ENCODE measurements at regions not wholly inside any gene's neighbourhood (a gene's known extent, or its start where the extent isn't known, plus 50 kb on each side); places are given as distances from the start of the nearest gene placed in this dataset.
"Not testable (repeated sequence)": the region's sequence is repeated elsewhere in the genome, so short reads cannot be mapped to it uniquely, and the experiment has no call there.

DNA sequence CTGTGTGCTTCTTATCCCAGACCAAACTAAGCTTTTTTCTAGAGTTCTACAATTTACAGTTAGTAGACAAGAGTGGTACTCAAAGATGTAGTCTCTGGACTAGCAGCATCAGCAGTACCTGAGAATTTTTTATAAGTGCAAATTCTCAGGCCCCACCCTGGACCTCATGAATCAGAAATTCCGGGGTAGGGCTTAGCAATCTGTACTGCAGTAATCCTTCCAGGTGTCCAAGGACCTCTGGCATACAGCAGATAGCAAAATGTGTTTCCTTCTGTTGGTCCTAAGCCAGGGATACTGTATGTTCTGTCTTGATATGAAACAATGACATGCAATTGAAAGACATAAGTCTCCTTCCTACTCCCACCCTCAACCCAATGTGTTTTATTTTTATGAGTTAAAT is 194.3 kb downstream of the MSX2 start:
- H3K27me3 ChIP-seq (ENCODE audit: insufficient read depth), result no peaks in the 10 kb centered on the region
- no peak overlapping the region for H2AFZ ChIP-seq (ENCODE audit: low read depth)
- H3F3A ChIP-seq (replicated peaks; ENCODE audit: insufficient read depth), result no peaks in the 10 kb centered on the region
- H4K20me1 ChIP-seq (ENCODE audit: insufficient read depth), result no peaks in the 10 kb centered on the region
- no peak overlapping the region for H3K9ac ChIP-seq
- no peaks in the 10 kb centered on the region for H3K9me2 ChIP-seq
- no peaks in the 10 kb centered on the region for H3K36me3 ChIP-seq (replicated peaks in 1 of 2; ENCODE audit: control insufficient read depth in 1 of 2, insufficient read depth in 2 of 2, low read length in 1 of 2)
- no peak for DNase-seq
- H3K4me2 ChIP-seq, result no peak overlapping the region
- H3K4me3 ChIP-seq (ENCODE audit: low read depth in 2 of 2, low read length in 1 of 2), result no peak overlapping the region
- no peaks in the 10 kb centered on the region for H3K79me2 ChIP-seq (ENCODE audit: insufficient read depth)
- H3K4me1 ChIP-seq (ENCODE audit: control insufficient read depth in 1 of 2, insufficient read depth in 2 of 2, low read depth in 1 of 2, low read length in 1 of 2), result no peaks in the 10 kb centered on the region
- ChIA-PET CTCF (interaction anchor here (0.9 to 4.6 kb wide), 2 partner anchors 8 to 18 kb away, joined by 3 to 24 read pairs; no protein-coding TSS in a partner anchor), POLR2A (no interaction called here)
- H3K9me3 ChIP-seq, result no peaks in the 10 kb centered on the region
- 8% methylated on average over 1 of the region's 1 CpG for WGBS (ENCODE audit: low lambda C conversion rate)
- TF ChIP-seq ELF1 (IDR thresholded peaks at IDR 0.05), result no peak
- no peak for TF ChIP-seq CHD2 (IDR thresholded peaks at IDR 0.05; ENCODE audit: low read length, partially characterized antibody)
- no peak overlapping the region for H3K27ac ChIP-seq (ENCODE audit: low read depth in 2 of 2, low read length in 1 of 2)

DNA sequence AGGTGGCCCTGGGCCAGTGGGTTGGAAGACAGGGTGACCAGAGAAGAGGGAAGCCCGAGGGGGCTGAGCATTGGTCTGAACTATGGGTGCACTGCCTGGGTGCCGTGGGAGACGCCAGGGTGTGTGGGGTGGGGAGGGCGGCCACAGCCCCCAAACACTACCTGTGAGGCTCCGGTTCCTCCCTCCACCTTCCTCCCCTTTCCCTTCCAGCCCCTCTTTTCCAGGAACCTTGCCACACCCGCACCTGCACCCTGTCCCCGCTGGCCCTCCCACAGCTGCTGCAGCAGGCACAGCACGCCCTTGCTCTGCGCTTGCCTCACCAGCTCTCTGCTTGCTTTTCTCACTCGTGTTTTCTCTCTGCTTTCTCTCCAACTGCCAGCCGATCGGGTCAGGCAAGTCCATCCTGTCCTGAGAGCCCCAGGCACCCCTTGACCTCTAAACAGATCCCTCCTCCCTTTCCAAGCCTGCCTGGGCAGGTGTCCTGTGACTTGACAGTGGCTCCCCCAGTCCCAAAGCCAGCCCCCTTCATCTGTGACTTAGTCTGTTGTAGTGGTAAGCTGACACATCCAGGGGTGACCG is 193.7 kb downstream of the MSX2 start:
- Histone ChIP-seq H3K9me3 (no peaks in the 10 kb centered on the region), H3K4me2 (no peak overlapping the region), H3K27ac (ENCODE audit: low read depth in 2 of 2, low read length in 1 of 2) (no peak overlapping the region), H3K27me3 (ENCODE audit: insufficient read depth) (no peaks in the 10 kb centered on the region), H2AFZ (ENCODE audit: low read depth) (no peak overlapping the region), H3K9me2 (no peaks in the 10 kb centered on the region), H3K4me3 (ENCODE audit: low read depth in 2 of 2, low read length in 1 of 2) (no peak overlapping the region), H3K36me3 (replicated peaks in 1 of 2; ENCODE audit: control insufficient read depth in 1 of 2, insufficient read depth in 2 of 2, low read length in 1 of 2) (no peaks in the 10 kb centered on the region), H3K79me2 (ENCODE audit: insufficient read depth) (no peaks in the 10 kb centered on the region), H3F3A (replicated peaks; ENCODE audit: insufficient read depth) (no peaks in the 10 kb centered on the region), H3K4me1 (ENCODE audit: control insufficient read depth in 1 of 2, insufficient read depth in 2 of 2, low read depth in 1 of 2, low read length in 1 of 2) (no peaks in the 10 kb centered on the region), H4K20me1 (ENCODE audit: insufficient read depth) (no peaks in the 10 kb centered on the region), H3K9ac (no peak overlapping the region)
- CTCF ChIA-PET, result interaction anchor here (0.9 to 4.6 kb wide), 2 partner anchors 8 to 18 kb away, joined by 3 to 24 read pairs; no protein-coding TSS in a partner anchor
- TF ChIP-seq SMC3 (IDR thresholded peaks at IDR 0.05; ENCODE audit: low read depth, low read length) (no peak), EZH2phosphoT487 (IDR thresholded peaks at IDR 0.05; ENCODE audit: borderline replicate concordance, low read depth) (no peak), TCF12 (IDR thresholded peaks at IDR 0.05) (no peak), RXRA (IDR thresholded peaks at IDR 0.05; ENCODE audit: borderline replicate concordance, low read depth) (no peak), YY1 (IDR thresholded peaks at IDR 0.05; ENCODE audit: low read depth) (no peak), GATA2 (CRISPR knock-in tag; IDR thresholded peaks at IDR 0.05) (no peak), FOXJ3 (CRISPR knock-in tag; IDR thresholded peaks at IDR 0.05) (no peak), SIN3A (IDR thresholded peaks at IDR 0.05; ENCODE audit: borderline replicate concordance, low read depth, low read length) (no peak), FOXM1 (IDR thresholded peaks at IDR 0.05; ENCODE audit: low read depth) (no peak), NRF1 (IDR thresholded peaks at IDR 0.05; ENCODE audit: low read depth, low read length) (no peak), JUND (IDR thresholded peaks at IDR 0.05) (no peak), ELF1 (IDR thresholded peaks at IDR 0.05) (no peak), MEF2A (IDR thresholded peaks at IDR 0.05; ENCODE audit: borderline replicate concordance, low read depth) (no peak)
- TF ChIP-seq, protein P1, sequence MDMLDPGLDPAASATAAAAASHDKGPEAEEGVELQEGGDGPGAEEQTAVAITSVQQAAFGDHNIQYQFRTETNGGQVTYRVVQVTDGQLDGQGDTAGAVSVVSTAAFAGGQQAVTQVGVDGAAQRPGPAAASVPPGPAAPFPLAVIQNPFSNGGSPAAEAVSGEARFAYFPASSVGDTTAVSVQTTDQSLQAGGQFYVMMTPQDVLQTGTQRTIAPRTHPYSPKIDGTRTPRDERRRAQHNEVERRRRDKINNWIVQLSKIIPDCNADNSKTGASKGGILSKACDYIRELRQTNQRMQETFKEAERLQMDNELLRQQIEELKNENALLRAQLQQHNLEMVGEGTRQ (IDR thresholded peaks at IDR 0.05; ENCODE audit: borderline replicate concordance, low read depth, low read length), result no peak
- TF ChIP-seq, protein P2, sequence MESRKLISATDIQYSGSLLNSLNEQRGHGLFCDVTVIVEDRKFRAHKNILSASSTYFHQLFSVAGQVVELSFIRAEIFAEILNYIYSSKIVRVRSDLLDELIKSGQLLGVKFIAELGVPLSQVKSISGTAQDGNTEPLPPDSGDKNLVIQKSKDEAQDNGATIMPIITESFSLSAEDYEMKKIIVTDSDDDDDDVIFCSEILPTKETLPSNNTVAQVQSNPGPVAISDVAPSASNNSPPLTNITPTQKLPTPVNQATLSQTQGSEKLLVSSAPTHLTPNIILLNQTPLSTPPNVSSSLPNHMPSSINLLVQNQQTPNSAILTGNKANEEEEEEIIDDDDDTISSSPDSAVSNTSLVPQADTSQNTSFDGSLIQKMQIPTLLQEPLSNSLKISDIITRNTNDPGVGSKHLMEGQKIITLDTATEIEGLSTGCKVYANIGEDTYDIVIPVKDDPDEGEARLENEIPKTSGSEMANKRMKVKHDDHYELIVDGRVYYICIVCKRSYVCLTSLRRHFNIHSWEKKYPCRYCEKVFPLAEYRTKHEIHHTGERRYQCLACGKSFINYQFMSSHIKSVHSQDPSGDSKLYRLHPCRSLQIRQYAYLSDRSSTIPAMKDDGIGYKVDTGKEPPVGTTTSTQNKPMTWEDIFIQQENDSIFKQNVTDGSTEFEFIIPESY (IDR thresholded peaks at IDR 0.05; ENCODE audit: borderline replicate concordance, low read depth), result no peak
- TF ChIP-seq, protein P3, sequence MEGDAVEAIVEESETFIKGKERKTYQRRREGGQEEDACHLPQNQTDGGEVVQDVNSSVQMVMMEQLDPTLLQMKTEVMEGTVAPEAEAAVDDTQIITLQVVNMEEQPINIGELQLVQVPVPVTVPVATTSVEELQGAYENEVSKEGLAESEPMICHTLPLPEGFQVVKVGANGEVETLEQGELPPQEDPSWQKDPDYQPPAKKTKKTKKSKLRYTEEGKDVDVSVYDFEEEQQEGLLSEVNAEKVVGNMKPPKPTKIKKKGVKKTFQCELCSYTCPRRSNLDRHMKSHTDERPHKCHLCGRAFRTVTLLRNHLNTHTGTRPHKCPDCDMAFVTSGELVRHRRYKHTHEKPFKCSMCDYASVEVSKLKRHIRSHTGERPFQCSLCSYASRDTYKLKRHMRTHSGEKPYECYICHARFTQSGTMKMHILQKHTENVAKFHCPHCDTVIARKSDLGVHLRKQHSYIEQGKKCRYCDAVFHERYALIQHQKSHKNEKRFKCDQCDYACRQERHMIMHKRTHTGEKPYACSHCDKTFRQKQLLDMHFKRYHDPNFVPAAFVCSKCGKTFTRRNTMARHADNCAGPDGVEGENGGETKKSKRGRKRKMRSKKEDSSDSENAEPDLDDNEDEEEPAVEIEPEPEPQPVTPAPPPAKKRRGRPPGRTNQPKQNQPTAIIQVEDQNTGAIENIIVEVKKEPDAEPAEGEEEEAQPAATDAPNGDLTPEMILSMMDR (IDR thresholded peaks at IDR 0.05), result no peak
- TF ChIP-seq, protein P4, sequence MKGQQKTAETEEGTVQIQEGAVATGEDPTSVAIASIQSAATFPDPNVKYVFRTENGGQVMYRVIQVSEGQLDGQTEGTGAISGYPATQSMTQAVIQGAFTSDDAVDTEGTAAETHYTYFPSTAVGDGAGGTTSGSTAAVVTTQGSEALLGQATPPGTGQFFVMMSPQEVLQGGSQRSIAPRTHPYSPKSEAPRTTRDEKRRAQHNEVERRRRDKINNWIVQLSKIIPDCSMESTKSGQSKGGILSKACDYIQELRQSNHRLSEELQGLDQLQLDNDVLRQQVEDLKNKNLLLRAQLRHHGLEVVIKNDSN (IDR thresholded peaks at IDR 0.05; ENCODE audit: borderline replicate concordance, low read depth), result no peak
- POLR2A ChIA-PET, result no interaction called here
- 38% methylated on average over 13 of the region's 13 CpGs for WGBS (ENCODE audit: low lambda C conversion rate)
- DNase-seq, result no peak

DNA sequence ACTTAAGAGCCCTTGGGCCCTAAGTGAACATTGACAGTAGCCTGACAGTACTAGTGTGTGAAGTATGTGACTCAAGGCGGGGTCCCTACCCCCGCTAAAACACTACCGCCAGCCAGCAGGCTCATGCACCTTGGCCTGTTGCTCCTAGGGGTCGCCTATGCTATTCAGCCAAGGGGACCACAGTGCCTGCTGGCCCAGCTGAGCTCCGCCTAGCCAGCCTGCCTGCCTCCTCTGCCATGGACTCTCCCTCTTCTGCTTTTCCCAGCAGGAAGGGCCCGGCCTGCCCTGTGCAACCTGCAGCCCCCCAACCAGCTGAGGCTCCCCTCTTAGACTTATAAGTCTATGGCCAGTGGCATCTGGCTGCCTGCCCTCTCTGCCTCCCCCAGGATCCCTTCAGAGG is 193.1 kb downstream of the MSX2 start:
- H3K4me1 ChIP-seq (ENCODE audit: control insufficient read depth in 1 of 2, insufficient read depth in 2 of 2, low read depth in 1 of 2, low read length in 1 of 2); H3F3A ChIP-seq (replicated peaks; ENCODE audit: insufficient read depth); H4K20me1 ChIP-seq (ENCODE audit: insufficient read depth); H3K27me3 ChIP-seq (ENCODE audit: insufficient read depth); H3K9ac ChIP-seq; H3K36me3 ChIP-seq (replicated peaks in 1 of 2; ENCODE audit: control insufficient read depth in 1 of 2, insufficient read depth in 2 of 2, low read length in 1 of 2); H3K4me3 ChIP-seq (ENCODE audit: low read depth in 2 of 2, low read length in 1 of 2); H3K9me2 ChIP-seq; H3K27ac ChIP-seq (ENCODE audit: low read depth in 2 of 2, low read length in 1 of 2); H2AFZ ChIP-seq (ENCODE audit: low read depth); DNase-seq; POLR2A ChIA-PET; H3K4me2 ChIP-seq; H3K9me3 ChIP-seq; H3K79me2 ChIP-seq (ENCODE audit: insufficient read depth): not testable (repeated sequence)
- CTCF ChIA-PET, result interaction anchor here (1.1 to 4.6 kb wide), 3 partner anchors 7 to 527 kb away, joined by 3 to 24 read pairs (median 5); partner anchors contain the start of gene DRD1
- 50% methylated on average over 1 of the region's 6 CpGs for WGBS (ENCODE audit: low lambda C conversion rate)

All from SK-N-SH (cell line).